GM12892 (cell line): ENCODE measurements at regions not wholly inside any gene's neighbourhood (a gene's known extent, or its start where the extent isn't known, plus 50 kb on each side); places are given as distances from the start of the nearest gene placed in this dataset.

Source experiments
- POLR2A ChIP-seq: IDR thresholded peaks from 2 replicates; pipeline ENCODE4 v1.6.1; 2011; ENCODE audit warnings: low read depth, low read length, control low read depth
- TAF1 ChIP-seq: IDR thresholded peaks from 2 replicates; pipeline ENCODE4 v1.6.1; 2011; ENCODE audit warnings: low read depth, mild to moderate bottlenecking, control low read depth, low read length, borderline replicate concordance

GRCh38 chr2:150858382-150858781 lies 370.9 kb upstream of the RND3 start:
- TF ChIP-seq POLR2A (no peak), TAF1 (no peak)
